HG03342 (cell line): ENCODE measurements at regions not wholly inside any gene's neighbourhood (a gene's known extent, or its start where the extent isn't known, plus 50 kb on each side); places are given as distances from the start of the nearest gene placed in this dataset.
"Not testable (repeated sequence)": the region's sequence is repeated elsewhere in the genome, so short reads cannot be mapped to it uniquely, and the experiment has no call there.

Source experiments
- ATAC-seq: cut with Tn5 transposase; IDR thresholded peaks from one replicate; pipeline ENCODE4 v1.9.1; 2021; ENCODE audit warnings: mild to moderate bottlenecking, moderate library complexity; ENCODE audit not compliant: unreplicated experiment

DNA sequence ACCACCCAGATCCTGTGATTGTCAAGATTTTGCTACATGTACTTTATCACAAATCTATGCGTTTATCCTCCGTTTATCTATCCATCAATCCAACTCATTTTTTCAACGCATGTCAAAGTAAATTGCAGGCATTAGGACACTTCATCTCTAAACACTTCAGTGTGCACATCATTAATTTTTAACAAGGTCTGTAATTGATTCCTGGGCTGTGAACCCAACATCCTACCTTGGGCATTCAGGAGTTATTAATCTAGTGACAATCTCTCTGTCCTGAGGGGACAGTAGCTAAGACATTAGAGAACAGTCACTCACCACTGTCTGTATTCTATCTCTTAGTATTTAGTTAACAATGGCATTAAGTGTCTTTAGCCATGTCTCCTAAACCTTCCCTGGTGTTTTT, 264.7 kb downstream of the SOX9 start:
- no peak for ATAC-seq

DNA sequence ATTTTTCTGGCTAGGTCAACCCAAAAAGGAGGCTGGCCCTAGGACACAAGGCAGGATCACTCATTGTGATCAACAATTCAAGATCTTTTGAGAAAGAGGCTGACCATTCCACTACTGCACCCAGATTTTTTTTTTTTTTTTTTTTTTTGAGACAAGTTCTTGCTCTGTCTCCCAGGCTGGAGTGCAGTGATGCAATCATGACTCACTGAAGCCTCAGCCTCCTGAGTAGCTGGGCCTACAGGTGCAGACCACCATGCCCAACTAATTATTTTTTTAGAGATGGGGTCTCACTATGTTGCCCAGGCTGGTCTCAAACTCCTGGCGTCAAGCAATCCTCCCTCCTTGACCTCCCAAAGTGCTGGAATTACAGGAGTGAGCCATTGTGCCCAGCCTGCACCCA, 265.4 kb downstream of the SOX9 start:
- ATAC-seq: not testable (repeated sequence)

DNA sequence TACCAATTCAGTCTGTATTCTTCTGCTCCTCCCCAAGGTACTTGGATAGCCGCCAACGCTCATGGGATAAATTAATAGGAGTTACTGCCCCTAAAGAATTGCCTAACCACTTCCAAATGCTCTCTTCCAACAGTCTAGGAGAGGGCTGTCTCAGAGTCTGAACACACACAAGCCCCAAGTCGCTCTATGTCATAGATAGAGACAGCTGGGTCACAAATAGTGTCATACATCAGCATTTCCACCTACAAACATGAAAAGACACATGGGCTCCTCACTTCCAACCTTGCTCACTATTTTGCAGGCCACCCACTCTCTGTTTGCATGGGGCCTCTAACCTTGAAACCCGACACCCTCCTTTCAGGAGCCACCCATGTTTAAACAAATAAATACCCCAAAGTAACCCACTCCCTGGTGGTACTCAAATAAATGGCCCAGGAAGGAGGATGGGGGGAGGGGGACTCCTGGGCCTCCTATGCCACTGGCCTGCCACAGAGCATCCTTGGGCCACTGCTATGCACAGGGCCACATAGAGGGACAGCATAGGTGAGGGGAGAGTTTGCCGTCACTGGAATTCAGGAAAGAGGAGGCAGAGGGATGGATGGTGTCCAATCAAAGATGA, 265.9 kb downstream of the SOX9 start:
- ATAC-seq: no peak

DNA sequence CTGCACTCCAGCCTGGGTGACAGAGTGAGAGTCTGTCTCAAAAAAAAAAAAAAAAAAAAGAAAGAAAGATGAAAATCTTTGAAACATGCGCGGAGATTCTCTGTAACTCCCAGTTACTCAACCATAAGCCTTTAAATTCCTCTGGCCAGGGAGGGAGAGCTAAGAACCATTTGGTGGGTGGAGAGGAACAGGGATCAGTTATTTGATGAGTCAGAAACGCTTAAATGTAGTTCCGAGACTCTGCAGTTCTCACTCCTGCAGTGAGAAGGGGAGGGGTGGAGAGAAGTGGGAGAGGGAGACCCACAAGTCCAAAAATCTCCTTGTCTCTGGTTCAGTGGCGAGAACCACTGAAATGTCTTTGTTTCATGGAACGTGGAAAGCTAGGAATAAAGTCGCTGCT, 266.7 kb downstream of the SOX9 start:
- ATAC-seq: no peak

DNA sequence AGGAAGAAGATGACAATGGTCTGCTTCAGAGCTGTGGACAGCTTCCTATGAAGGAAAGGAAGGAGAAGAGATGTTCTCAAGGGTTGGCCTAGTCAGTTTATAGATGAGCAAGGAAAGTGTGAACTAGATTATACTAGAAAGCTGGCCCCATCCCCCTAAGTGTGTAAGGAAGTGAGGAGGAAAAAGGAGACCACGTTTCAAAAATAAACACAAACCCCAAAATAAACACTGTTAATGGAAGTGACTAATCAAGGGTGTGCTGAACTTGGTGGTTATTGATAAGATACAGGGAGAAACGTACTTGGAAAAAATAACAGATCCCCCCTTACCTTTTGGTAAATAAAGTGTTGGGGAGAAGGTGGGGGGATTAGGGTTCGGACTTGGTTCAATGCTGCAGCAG, 267.1 kb downstream of the SOX9 start:
- ATAC-seq: no peak

DNA sequence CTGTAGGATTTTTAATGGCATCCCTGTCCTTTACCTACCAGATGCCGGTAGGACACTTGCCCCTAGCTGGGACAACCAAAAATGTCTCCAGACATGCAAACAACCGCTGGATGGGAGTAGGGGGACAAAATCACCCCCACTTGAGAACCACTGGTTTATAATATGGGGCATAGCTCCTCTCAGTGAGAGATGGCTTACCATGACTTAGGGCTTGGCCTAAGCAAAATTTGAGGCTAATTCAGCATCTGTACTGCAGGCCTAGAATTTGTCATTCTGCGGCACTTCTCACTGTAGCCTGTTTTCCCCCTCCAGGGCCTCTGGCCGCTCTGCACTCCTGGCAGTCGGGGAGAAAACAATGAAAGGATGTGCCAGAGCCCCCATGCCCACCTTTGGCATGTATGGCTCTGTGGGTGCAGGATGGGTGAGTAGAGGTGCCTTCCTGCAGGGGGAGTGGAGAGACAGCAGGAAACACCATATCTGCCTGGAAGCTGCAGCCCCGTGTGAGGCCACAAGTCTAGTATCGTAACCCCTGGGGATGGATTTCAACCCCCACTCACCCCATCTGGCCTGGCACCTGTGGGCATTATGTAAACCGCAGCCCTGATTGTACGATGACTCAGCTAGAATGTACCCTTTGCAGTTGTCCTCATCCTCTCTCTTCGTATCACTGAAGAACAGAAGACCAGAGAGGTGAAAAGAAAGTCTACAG, 268.1 kb downstream of the SOX9 start:
- ATAC-seq: no peak

DNA sequence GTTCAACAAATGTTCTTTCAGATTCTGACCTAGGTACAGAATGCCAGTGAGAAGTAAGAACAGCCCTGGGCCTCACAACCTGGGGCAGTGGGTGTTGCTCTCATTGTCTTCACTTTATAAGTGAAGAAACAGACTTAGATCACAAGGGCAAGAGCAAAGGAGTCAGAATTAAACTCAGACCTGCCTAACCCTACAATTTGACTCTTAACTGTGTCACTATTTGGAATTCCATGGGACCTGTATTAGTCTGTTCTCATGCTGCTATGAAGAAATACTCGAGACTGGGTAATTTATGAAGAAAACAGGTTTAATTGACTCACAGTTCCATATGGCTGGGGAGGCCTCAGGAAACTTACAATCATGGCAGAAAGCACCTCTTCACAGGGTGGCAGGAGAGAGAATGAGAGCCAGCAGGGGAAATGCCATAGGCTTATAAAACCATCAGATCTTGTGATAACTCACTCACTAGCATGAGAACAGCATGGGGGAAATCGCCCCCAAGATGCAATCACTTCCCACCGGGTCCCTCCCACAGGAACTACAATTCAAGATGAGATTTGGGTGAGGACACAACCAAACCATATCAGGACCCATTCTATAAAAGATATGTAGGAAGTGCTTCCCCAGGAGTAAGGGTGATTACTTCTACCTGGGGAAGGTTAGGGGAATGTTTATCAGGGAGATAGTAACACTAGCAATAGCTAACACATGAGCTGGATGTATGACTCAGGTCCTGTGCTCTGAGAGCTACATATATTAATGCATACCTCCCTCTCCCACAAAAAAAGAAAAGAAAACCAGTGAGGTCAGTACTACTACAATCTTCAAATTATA, 270.1 kb downstream of the SOX9 start:
- ATAC-seq: no peak

DNA sequence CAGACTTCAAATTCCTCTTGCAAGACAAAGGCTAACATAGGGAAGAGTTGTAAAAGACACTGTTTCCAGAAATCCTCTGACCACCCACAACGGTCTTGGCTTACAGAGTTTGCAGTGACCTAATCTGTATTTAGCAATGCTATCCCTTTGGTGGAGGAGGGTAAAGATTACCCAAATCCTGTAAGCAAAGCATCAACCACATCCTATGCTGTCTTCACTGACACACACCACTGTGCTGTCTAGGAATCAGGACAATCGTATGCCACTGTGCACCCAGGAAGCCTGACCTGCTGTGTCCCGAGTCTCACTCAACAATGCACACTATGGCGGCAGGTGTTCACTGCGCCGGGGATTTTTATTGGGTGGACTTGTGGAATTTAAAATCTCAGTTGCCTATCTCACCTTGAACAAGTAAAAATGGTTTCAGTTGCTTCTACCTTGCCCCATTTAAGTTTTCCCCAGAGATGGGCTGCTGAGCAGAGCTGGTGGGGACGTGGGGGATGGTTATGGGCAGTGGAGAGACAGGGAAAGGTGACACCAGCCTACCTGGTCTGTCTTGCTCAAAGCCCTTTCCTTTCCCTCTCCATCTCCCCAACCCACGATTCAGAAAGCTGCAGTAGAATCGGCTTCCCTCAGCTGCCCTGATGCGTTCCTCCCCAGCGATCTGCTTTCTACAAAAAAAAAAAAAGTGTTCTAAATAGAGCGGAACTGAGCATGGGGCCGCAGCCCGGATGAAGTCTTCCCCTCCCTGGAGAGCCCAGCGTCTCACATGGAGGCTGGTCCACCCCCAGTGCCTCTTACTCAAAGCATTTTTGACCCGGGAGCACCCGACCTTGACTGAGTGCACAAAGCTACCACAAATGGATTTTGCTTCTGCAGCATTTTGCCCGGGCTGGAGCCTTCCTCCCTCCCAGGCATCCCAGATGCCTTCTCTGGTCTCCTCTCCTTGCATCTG, 271.5 kb downstream of the SOX9 start:
- peak; percentile 47 for ATAC-seq

DNA sequence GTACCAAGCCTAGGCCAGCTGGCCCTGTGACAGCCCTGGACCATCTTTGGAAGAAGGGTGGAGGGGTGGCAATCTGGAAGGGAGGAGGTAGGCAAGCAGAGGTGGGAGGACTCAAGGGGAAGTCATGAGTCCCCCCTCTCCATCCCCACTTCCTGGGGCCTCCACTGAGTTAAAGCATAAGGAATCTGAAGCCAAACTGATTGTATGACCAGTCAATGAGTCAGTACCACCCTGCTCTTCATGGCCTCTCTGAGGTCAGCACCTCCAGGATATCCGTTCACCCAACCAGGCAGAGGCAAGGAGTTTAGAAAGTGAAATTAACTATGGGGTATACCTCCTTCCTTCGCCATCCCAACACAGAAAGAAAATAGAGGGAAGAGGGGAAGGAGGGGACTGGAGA, 272.7 kb downstream of the SOX9 start:
- ATAC-seq: no peak

DNA sequence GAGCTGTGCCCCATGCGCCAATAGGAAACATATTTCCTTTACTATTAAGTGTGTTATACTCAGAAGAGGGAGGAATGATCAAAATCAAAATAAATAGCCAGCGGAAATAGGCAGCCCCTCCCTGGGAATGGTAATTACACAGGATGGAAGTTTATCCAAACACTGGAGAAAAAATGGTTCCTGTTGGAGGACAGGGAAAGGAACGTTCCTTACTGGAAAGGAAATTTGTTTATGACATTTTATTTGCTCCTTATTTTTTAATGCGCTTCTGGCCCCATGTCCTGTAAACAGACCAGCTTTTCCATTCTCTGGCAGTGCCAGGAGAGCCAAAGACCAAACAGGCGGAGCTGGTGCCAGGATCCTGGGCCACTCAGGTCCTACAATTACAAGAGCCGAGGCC, 273.7 kb downstream of the SOX9 start:
- ATAC-seq: no peak

DNA sequence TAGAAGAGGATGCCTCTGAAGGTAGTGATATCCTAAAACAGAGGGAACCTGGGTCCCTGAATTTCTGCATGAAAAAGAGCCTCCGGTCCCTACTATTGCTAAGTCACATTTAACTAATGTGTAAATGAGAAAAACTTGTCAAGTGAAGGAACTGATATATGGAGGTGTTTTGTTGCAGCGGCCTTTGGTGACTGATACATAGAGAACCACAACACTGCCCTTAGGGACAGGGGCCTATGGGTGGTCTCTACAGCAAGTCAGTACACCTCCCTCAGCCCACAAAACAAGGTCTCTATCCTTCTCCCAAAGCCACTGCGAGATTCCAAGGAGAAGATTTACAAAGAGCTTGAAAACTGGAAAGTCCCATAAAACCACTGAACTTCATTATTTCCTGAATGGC, 275.3 kb downstream of the SOX9 start:
- no peak for ATAC-seq

DNA sequence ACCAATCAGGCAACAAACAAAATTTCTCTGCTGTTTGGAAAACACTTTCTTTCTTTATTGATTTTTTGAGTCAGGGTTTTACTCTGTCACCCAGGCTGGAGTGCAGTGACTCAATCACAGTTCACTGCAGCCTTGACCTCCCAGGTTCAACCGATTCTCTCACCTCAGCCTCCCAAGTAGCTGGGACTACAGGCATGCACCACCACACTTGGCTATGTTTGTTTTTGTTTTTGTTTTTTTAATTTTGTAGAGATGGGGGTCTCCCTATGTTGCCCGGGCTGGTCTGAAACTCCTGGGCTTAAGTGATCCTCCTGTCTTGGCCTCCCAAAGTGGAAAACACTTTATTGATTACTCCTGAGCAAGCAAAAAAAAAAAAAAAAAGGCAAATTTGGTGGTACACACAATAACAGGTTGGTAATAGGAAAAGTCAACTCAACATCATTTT, 276.4 kb downstream of the SOX9 start:
- ATAC-seq: no peak

DNA sequence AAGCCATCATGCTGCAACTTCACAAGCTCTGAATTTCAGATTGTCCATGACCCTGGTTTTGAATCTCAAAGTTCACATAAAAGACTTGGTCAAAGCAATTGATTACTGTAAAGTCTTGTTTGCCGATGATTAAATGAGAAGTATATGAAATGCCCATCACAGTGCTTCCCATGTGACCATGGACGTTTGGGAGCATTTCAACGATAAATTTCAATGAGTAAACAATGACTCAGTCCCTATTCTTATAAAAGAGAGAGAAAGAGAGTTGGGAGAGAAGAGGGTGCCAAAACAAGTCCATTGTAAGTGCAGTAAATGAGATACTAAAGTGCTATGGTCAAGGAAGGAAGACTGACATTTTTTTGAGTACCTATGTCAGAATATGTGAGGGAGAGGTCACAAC, 276.9 kb downstream of the SOX9 start:
- ATAC-seq: no peak

DNA sequence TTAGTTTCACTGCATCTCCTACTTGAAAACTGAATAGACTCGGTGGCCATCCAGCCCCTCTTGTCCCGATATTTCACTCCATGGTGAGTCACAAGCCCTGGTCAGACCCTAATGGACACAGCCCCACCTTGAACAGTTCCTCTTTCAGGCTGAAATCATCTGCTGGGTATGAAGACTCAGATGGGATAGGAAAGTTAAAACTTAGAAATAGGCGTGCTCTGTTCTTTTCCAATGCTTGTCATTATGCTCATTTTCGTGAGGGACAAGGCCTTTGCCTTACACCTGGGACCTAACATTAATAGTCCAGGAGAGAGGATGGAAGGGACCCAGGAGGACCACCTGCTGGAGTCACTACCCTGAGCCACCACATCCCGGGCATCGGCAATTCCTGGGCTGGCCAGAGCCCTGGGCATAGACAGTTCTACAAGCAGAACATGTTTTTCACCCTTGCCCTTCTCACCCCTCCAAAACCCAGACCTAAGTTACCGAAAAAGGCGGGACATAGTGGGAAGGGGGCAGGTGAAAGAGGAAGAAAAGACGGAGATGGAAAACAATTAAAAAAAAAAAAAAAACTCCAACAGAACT, 278.3 kb downstream of the SOX9 start:
- ATAC-seq: no peak

DNA sequence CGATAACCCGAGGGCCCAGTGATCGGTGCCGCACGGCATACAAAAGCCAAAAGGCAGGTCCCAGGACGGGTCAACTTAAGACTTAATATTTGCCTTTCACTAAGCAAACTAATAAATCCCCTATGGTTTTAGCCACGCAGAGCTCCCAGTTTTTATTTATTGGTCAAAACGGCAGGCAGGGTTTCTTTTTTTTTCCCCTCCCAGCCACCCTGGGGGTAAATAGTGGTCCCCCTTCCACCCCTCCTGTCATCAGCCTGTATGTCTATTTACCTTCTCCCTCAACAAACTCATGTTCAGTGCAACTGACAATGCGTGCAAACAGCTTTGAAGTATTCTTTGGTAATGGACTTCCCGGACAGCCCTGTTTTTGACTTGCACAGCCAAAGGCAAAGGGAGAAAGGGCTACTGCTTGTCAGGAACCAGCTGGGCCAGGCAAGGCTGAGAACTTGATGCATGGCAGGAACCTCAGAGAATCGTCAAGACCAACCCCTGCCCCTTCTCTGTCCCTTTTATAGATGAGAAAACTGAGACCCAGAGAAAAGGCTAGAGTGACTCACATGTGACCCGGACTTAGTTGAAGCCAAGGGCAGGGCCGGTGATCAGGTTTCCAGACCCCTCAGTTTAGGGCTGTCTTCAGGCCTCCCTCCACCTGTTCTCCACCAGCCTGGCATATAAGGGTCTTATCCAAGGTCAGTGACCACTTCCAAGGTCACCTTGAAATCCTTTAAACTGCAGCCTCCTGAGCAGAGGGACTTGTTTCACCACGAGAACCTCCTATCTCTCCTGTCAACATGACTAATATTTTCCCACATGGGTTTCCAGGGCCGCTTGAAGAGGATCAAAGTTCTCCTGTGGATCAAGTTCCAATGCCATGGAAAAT, 279.0 kb downstream of the SOX9 start:
- no peak for ATAC-seq

DNA sequence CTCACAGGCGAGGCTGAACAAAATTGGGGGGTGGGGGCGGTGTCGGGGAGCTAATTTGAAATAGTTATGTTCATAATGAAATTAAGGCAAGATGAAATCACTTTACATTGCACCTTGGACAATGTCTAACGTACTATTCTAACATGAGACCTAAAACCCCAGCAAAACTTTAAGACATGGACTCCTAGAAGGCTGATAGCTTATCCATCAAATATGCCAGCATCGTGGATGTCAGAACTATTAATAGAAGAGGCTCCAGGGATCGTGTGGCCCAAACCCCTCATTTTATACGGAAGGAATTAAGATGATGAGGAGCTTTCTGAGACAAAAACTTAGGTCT, 279.6 kb downstream of the SOX9 start:
- ATAC-seq: no peak

DNA sequence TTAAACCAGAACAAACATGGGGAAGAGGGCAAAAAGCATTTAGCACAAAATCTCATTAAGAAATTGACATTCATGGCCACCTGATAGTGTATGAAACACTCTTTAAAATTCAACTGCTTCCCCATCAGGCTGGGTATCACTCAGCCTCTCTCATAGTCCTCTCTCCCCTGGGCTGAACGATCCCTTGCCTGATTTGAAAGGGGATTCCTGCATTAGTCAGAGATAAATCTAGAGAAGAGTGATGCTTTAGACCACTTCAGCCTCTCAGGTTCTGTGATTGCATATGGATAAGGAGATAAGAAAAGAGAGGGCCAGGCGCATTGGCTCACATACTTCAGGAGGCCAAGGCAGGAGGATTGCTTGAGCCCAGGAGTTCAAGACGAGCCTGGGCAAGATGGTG, 280.0 kb downstream of the SOX9 start:
- ATAC-seq: peak; percentile 46

DNA sequence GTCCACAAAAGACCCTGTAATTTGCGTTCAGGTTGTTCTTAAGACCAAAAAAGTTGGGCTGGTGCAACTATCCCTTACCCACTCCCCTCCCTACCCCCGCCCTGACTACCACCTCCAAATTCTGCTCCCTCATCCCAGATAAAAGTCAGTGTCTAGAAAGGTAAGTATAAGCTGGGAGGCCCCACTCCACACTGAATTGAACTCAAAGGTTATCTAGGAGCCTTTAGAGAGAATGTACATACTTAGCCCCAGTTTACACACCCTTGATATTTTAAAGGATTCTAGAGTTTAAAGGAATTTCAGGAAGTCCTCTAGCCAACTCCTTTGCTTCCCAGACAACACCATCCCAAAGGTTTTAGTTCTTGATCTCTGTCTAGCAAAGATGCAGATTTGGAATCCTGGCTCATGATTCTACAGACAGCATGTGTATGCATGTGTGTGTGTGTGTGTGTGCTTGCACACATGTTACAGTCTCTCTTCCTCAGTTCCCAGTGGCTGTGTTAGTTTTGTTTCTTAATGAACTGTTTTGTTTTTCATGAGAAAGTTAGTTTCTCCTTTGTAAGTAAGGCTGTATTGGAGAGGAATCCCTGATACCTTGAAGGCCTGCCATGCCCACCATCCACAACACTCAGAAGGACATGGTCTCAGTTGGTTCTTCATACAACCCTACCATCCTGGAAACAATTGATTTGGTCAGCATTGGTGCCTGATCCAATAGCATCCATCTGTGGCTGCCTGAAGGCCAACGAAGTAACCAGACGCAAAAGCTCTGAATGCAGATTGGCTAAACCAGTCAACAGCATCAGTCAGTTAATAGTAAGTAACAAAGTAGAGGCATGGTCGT, 281.3 kb downstream of the SOX9 start:
- no peak for ATAC-seq

DNA sequence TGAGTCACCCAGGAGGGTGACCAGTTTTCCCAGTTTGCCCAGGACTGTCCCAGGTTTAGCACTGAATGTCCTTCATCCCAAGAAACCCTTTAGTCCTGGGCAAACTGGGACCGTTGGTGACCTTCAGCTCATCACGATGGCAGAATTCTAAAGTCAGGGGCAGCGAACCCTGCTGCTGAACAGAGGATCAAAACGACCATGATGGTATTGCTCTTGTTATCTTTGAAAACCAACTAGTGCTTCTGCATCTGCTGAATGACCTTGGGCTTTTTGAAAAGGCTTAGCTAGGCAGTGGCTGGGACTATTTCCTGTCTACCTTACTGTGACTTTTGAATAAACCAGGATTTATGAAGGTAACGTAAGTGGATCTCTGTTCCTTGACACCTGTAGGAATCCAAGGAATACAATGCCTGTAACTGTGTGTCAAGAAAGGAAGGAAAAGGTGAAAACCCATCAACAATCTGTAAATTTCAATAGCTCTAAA, 281.9 kb downstream of the SOX9 start:
- no peak for ATAC-seq
